Cardiac septum (tissue), 1 donor: ENCODE measurements at regions not wholly inside any gene's neighbourhood (a gene's known extent, or its start where the extent isn't known, plus 50 kb on each side); places are given as distances from the start of the nearest gene placed in this dataset.

Experiments
- DNase-seq: peaks from one replicate; pipeline ENCODE4 v3.0.0-alpha.2; 2020; ENCODE audit warnings: low spot score
- intact Hi-C: fragments of 100-400 bp; cut with DNase I; formaldehyde crosslinking; loops from one replicate; pipeline ENCODE4 v1.14.0; 2022
- donor health status: DM: no; HTN: no; CAD: no.

DNA sequence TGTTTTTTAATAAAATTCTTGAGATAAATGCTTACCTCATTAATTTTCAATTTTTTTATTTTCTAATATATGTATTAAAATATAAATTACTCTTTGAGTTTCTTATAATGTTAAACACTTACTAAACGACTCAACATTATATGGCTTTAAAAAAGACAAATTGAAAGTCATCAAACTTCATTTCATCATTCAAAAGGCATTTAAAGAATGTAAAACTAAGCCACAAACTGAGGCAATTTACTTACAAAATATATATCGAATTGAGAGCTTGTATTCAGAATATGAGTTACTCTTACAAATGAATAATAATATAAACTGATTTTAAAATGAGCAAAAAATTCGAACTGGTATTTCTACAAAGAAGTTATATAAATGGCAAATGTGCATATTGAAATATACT, 1262.2 kb upstream of the PIK3C3 start:
- intact Hi-C loops: no loop called here
- no peak for DNase-seq

DNA sequence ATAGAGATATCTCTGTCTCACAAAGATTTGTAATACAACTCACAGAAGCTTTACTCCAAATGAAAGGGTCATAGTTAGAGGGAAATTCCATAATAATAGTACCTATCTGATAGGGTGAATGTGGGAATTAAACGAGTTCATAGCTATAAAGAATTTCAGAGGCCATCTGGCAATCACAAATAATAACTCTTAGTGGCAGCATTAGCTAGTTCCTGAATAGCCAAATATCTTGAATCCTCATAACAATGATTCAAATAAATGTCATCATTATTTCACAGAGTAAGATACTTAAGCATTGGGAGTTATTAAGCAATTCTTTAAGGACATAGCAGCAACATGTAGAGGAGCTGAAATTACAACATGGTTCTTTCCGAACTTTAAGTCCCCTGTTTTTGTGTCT, 1265.0 kb upstream of the PIK3C3 start:
- DNase-seq: no peak
- intact Hi-C loops: no loop called here

DNA sequence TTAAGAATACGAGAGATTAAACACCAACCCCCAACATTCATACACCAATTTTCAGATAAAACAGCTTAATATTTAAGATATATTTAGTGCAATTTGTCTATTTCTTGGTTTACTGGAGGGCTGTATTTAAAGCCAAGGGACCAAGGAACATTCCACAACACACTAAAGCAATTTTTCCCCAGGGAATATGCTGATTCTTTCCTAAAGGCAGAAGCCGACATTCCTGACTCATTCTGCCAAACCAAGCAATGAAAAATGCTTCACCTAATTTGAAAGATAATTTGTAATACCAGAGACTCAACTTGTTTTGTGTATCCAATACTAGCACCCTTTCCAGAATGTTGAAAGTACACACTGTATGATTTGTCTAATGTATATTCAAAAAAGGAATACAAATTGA, 1267.6 kb upstream of the PIK3C3 start:
- DNase-seq: no peak
- intact Hi-C loops: no loop called here

DNA sequence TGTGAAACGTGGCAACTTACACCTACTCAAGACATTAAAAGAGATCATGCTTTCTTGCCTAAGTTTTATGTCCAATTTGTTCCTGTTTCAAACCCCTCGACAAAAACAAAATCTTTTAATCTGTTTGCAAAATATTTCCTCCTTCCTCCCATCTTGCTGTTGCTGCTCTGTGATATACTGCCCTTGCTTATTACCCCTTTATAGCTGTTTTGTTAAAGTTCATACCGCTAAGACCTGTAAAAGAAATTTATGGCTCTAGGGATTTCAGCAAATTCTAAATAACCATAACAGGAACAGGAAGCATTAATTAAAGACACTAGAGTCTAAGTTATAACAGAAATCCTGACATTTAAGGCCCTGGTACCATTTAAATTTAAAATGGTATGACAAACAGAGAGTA, 1268.2 kb upstream of the PIK3C3 start:
- DNase-seq: no peak
- intact Hi-C loops: no loop called here

DNA sequence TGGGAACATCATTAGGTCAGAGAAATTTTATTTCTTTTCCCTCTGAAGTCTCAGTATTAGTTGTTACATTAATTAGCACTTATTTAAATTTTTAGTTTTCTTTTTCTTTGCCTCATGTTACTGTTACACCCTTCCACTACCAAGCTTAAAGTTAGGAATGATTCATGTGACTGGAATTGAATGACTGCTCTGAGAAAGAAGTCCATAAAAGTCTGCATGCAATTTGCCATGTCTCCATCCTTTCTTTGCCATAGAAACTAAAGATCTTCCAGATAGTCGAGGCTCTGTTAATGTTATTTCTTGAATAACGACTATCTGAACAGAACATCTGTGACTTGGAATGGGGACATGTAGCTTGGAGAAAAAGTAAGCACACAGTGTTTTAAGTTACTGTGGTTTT, 1269.8 kb upstream of the PIK3C3 start:
- DNase-seq: no peak

DNA sequence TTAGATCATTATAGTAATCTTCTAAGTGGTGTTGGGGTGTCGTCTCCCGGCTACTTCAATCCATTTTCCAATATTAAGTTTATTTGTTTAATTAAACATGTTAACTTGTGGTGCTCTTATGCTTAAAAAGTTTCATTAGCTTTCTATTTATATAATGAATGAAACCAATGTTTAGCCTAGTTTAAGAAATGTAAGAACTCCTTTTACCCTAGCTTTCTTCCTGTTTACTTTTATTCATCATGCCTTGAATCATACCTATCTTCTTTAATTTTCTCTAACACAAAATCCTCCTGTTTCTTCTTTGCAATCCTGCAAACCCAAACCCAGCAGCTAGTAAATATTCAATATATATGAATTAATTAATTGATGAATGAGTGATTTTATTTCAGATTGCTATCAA, 1276.7 kb upstream of the PIK3C3 start:
- intact Hi-C loops: no loop called here
- DNase-seq: no peak

More for the DNA sequence above, 1269.8 kb upstream of the PIK3C3 start:
- intact Hi-C loops: no loop called here

DNA sequence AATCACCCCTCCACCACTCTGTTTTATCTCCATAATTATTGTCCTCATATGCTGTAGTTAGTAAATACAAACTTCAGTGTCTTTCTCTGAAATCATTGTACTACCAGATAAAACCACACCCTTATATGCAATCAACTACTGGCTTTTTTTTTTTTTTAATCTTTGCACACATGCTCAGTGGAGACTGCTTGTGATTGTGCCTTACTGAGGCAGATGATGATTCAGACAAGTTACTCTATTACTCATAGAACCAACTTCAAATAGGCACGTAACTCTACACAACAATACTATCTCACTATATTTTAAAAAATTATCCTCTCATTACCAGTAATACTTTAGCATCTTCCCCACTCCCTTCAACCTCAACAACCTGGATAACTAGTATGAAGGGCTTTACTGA, 1278.4 kb upstream of the PIK3C3 start:
- DNase-seq: no peak
- intact Hi-C loops: no loop called here

DNA sequence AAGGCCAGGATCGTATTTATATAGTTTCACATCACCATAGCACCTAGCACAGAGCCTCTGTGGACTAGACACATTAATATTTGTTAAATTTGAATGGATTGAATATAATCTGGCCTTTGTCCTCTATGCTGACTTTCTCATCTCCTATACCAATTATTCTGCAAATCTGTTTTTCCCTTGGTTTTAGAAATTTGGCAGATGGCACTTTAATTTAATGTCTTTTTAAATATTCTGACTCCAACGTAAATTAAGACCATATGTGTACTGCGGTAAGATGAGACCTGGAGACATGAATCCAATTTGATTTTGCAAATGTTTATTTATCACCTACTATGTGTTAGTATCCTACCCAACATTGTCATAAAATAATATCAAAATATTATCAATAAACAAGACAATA, 1281.9 kb upstream of the PIK3C3 start:
- no peak for DNase-seq
- intact Hi-C loops: no loop called here

DNA sequence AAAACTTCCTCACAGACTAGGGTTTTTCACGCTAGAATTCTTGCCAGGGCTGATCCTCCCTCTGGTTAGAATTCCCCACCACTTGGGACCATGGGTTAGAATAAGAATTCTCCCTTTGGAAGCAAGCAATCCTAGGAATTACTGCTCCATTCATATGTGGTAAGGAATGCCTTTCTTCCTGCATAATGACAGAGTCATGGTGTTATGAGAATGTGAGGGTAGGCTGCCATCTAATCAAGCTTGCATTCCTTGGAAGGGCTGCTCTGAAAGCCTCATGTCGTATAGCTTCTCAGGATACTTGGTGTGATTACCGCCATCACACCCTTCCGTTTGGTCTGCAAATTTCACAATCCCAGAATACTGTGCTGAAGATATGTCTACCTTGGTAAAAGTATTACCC, 1282.4 kb upstream of the PIK3C3 start:
- no peak for DNase-seq
- intact Hi-C loops: no loop called here

DNA sequence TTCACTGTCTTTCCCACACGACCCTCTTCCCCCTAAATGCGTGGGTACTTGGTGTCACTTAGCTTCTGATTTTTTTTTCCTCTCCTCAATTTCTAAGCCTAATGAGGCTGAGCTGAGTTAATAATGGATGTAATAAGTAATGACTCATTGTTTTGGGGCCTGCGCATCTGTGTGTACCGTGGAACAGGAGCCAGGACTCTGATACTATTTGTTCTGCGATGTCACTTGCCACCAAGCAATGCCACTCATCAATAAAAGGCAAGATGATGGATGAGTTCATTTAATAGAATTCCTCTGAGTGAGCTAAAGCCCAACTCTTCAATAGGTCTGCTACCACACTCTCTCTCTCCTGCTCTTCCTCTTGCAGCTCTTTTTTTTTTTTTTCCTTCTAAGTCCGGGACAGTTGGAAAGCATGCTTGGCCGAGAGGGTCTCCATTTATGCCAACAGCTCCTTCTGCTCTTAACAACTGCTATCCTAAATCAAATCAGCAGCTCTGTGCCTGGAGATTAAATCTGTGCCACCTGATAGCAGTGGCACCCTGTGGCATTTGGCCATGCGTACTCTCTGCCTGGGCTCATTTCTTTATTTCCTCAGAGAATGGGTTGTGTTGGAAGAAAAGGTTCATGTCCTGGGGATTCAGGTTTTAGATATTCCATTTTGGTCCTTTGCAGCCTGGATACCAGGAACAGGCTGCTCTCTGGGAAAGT, 1284.2 kb upstream of the PIK3C3 start:
- intact Hi-C loops: no loop called here
- DNase-seq: no peak

DNA sequence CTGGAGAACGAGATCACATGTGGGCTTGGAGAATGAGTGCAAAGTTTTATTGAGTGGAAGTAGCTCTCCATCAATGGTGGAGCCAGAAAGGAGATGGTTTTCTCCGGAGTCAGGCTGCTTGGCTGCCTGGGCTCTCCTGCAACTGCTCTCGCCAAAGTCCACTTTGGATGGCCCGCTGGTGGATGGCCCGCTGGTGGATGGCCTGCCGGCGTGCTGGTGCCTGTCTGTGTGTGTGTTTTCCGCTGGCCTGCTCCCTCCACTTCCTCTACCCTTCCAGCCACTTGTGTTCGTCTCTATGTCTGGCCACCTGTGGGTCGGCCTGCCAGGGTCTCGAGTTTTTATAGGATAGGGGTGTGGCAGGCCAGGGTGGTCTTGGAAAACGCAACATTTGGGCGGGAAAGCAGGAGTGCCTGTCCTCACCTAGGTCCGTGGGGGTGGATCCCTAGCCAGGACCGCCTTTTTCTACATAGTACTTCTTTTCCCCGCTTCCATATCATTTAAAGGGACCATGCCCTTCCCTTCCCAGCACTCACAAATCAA, 1292.1 kb upstream of the PIK3C3 start:
- no peak for DNase-seq

DNA sequence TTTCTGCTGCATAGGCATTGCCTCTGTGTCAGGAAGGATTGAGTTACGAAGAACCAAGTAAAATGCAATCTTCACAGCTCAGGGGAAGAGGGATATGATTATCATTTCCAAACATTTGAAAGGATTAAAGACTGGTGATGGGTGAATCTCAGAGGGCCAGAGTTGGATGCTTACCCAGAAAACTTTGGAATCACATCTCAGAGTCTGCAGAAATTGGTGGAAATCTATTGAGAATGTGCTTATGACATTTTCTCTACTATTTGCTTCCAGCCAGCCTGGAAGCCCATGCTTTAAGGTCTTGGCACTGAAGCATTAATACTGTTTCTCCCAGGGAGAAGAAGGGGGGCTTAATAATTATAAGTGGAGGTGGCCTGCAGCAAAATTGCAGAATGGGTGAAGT, 1301.4 kb upstream of the PIK3C3 start:
- no peak for DNase-seq
- intact Hi-C loops: no loop called here

More for the DNA sequence above, 1292.1 kb upstream of the PIK3C3 start:
- intact Hi-C loops: no loop called here

DNA sequence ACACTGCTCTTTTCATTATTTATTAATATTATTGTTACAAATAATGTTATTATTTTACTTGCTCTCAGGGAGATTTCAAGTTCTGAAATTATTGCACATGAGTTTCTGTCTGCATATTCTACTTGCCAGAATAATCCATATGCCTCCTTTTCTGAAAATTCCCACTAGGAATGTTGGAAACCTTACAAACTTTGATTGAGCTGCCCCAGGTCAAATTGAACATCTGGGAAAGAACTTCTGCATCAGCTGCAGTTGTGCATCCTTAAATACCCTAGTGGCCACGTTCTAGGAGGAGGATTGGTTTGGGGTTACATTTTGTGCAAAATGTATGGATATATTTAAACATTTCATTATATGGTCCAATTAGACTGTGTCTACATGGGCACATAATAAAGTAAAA, 1302.7 kb upstream of the PIK3C3 start:
- DNase-seq: no peak
- intact Hi-C loops: no loop called here

DNA sequence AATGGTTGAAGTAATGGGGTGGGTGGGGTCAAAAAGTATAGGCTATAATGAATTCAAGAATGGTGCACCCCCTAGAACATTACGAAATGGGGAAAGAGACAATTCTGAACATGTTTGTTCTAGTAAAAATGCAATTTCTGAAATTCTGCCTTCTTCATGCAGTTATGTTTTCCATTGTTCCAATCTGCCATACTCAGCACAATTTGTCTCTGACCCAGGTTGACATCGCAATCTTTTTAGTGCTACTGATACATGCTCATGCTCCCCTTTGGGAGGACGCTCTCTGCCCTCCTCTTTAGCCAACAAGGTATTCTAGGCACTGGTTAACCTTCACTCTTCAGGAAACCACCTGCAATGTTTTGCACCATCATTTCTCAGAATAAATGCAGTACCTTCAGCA, 1303.9 kb upstream of the PIK3C3 start:
- intact Hi-C loops: no loop called here
- DNase-seq: no peak

DNA sequence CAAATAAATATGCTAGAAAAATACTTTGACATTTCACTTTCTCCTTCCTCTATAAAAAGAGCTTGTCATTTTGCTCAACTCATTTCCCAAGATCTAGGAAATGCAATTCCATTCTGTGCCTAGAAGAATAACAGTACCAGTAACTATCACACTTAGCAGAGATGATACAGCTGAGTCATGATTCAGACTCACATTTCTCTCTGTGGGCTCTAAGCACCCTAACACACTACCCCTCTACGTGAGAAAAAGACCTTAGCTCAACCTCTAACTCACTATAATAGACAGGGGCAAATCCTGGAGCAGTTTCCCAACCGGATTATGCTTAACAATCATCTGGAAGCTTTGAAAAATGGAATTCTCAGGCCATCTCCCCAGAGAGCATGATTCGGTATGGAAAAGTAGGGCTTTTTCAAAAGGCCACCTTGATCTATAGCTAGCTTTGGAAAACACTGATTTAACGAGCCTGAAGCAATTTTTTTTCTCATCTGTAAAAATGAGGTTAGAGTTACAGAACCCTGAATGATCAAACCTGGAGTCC, 1312.3 kb upstream of the PIK3C3 start:
- no peak for DNase-seq
- intact Hi-C loops: no loop called here

DNA sequence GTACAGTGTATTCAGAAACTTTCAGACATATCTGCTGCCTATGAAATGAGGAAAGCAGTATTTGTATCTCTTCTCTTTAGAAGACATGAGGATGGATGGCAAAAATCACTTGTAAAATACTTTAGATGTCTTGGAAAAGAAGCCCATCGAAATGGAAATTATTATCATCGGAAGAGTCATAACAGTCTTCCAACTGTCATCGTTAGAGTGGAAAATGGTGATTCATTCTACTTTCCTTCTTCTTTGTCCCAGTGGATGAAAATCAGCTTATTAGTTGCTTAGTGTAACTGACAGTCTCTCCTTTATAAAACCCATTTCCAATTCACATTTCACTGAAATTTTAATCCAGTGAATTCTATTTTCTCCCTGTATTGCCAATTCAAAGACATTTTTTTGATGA, 1323.7 kb upstream of the PIK3C3 start:
- intact Hi-C loops: no loop called here
- no peak for DNase-seq

DNA sequence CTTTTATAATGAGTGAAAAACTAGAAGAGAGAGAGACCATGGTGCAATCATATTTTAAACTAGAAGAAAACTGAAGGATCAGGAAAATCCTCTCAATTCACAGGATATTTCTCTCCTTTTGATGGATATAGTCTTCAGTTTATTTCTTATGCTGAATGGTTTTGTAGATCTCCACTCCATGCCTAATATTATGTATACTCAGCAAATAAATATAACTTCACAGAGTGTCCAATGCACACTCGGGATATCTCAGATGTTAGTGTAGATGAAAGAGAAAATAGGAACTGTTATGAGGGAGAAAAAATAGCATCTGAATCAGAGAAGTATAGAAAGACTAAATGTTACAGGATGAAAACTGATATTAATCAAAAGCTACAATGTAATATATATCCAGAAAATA, 1324.5 kb upstream of the PIK3C3 start:
- intact Hi-C loops: no loop called here
- DNase-seq: no peak

DNA sequence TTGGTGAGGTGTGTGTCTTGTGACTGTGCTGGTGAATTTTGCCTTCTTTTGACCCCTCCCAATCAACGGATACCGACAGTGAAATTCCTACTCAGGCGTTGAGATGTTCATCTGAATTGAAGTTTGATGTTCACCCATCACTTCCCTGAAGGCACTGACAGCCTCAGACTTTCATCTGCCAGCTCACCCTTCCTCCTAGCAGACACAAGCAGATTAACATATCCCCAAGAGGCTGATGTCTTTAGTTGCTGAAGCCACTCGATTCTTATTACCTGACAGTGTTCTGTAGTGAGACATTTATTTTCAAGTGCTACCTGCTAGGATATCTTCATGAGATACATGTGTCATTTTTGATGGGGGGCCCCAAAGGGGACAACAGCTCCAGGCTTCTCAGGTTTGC, 1330.1 kb upstream of the PIK3C3 start:
- intact Hi-C loops: no loop called here
- DNase-seq: no peak

DNA sequence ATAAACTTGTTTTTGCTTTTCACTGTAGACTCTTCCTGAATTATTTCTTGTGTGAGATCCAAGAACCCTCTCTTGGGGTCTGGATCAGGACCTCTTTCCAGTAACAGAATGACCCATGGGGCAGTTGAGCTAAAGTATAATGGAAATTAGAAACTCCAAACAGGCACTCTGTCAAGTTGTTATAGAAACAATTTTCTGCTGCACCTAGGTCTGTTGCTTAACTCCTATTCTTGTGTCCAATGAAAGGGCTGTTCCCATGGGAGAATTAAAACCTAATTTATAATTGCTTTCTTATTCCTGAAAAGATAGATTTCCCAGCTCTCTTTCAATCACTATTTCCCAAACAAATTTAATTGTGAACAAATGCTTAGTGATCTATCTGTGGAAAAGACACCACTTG, 1341.3 kb upstream of the PIK3C3 start:
- intact Hi-C loops: no loop called here
- no peak for DNase-seq

DNA sequence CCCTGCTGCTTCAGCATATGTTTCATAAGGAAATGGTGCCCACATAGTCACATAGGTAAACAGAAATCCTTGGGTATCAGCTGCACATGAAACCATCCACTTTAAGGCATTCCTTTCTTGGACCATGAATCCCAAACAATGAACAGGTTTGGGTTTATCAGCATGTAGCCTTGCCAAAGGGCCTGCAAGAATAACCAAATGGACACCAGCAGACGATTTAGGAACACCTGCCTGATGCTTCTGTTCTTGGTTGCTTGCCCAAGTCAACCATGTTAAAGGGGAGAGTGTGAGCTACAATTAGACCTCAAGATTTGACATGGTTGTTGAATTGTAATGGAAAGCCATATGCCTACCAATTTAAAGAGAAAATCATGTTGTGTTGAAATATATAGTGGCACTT, 1342.7 kb upstream of the PIK3C3 start:
- no peak for DNase-seq
- intact Hi-C loops: no loop called here

DNA sequence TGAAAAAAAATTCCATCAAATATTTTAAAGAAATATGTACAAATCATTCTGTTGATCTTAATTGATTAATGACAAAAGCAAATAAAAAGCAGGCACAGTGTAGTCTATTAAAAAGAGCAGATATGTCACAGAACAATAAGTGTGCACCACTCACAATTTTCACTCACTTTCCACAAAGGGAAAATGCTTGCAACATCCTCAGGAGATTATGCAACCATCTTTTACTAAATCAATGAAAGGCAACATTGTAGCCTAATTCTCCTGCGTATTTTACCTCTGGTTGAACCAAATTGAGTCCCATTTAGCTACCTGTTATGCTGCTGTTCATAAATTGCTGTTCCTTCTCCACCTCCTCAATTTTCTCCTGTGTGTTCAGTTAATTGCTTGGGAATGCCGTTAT, 1346.8 kb upstream of the PIK3C3 start:
- intact Hi-C loops: no loop called here
- no peak for DNase-seq
